ENCODE measurements at regions not wholly inside any gene's neighbourhood (a gene's known extent, or its start where the extent isn't known, plus 50 kb on each side); places are given as distances from the start of the nearest gene placed in this dataset.

- Histone ChIP-seq H3K9me2 (ENCODE audit: low read depth, low read length) (no peaks in the 10 kb centered on the region), H3K27me3 (ENCODE audit: insufficient read depth, low read length) (peaks cover 5% of the 10 kb centered on the region; the same call in 1 of the 2 replicates)
- TF ChIP-seq EZH2 (IDR thresholded peaks at IDR 0.05; ENCODE audit: borderline replicate concordance, low read length) (no peak), CTCF (IDR thresholded peaks at IDR 0.05; ENCODE audit: low read length) (no peak)
Measured at GRCh38 chr1:228546541-228547463, 59.6 kb downstream of the RNF187 start.

GRCh38 chr1:228547464-228547792 is 60.2 kb downstream of the RNF187 start:
- Histone ChIP-seq H3K4me3 (ENCODE audit: low read depth, low read length, poor library complexity, severe bottlenecking) (no peak overlapping the region), H3K36me3 (ENCODE audit: insufficient read depth, low read length) (no peaks in the 10 kb centered on the region), H4K20me1 (ENCODE audit: insufficient read depth, low read length) (no peaks in the 10 kb centered on the region), H3K9me3 (ENCODE audit: low read length) (no peaks in the 10 kb centered on the region), H2AFZ (ENCODE audit: low read length) (no peak overlapping the region), H3F3A (ENCODE audit: insufficient read depth, low read length) (no peaks in the 10 kb centered on the region), H3K9ac (ENCODE audit: low read length) (no peak overlapping the region), H3K4me2 (ENCODE audit: low read length) (no peak overlapping the region), H3K79me2 (ENCODE audit: insufficient read depth, low read length) (no peaks in the 10 kb centered on the region), H3K4me1 (ENCODE audit: insufficient read depth, low read length, severe bottlenecking) (no peaks in the 10 kb centered on the region), H3K27me3 (ENCODE audit: insufficient read depth, low read length) (peaks cover 5% of the 10 kb centered on the region; the same call in 1 of the 2 replicates), H3K9me2 (ENCODE audit: low read depth, low read length) (no peaks in the 10 kb centered on the region), H3K27ac (ENCODE audit: low read depth, low read length, poor library complexity, severe bottlenecking) (no peak overlapping the region)
- TF ChIP-seq EZH2 (IDR thresholded peaks at IDR 0.05; ENCODE audit: borderline replicate concordance, low read length) = no peak
- TF ChIP-seq CTCF (IDR thresholded peaks at IDR 0.05; ENCODE audit: low read length) = no peak

More at GRCh38 chr1:228546541-228547463, 59.6 kb downstream of the RNF187 start:
- Histone ChIP-seq H3K9me3 (ENCODE audit: low read length) (no peaks in the 10 kb centered on the region), H2AFZ (ENCODE audit: low read length) (no peak overlapping the region), H3K4me2 (ENCODE audit: low read length) (no peak overlapping the region), H3K4me1 (ENCODE audit: insufficient read depth, low read length, severe bottlenecking) (no peaks in the 10 kb centered on the region), H3K9ac (ENCODE audit: low read length) (no peak overlapping the region), H3K27ac (ENCODE audit: low read depth, low read length, poor library complexity, severe bottlenecking) (no peak overlapping the region), H4K20me1 (ENCODE audit: insufficient read depth, low read length) (no peaks in the 10 kb centered on the region), H3K4me3 (ENCODE audit: low read depth, low read length, poor library complexity, severe bottlenecking) (no peak overlapping the region), H3F3A (ENCODE audit: insufficient read depth, low read length) (no peaks in the 10 kb centered on the region), H3K79me2 (ENCODE audit: insufficient read depth, low read length) (no peaks in the 10 kb centered on the region), H3K36me3 (ENCODE audit: insufficient read depth, low read length) (no peaks in the 10 kb centered on the region)

DNA sequence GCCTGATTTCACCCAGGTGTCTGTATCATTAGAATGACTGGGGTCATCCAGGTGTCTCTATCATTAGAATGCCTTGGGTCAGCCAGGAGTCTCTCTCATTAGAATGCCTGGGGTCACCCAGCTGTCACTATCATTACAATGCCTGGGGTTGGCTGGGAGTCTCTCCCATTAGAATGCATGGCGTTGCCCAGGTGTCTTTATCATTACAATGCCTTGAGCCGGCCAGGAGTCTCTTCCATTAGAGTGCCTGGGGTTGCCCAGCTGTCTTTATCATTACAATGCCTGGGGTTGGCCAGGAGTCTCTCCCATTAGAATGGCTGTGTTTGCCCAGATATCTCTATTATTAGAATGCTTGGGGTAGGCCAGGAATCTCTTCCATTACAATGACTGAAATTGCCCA is 61.6 kb downstream of the RNF187 start:
- Histone ChIP-seq H3K79me2 (ENCODE audit: insufficient read depth, low read length) (no peaks in the 10 kb centered on the region), H2AFZ (ENCODE audit: low read length) (no peak overlapping the region), H3K4me2 (ENCODE audit: low read length) (no peak overlapping the region), H3K9ac (ENCODE audit: low read length) (no peak overlapping the region), H3K27ac (ENCODE audit: low read depth, low read length, poor library complexity, severe bottlenecking) (no peak overlapping the region), H3K4me1 (ENCODE audit: insufficient read depth, low read length, severe bottlenecking) (no peaks in the 10 kb centered on the region), H3F3A (ENCODE audit: insufficient read depth, low read length) (no peaks in the 10 kb centered on the region), H3K9me3 (ENCODE audit: low read length) (no peaks in the 10 kb centered on the region), H3K4me3 (ENCODE audit: low read depth, low read length, poor library complexity, severe bottlenecking) (no peak overlapping the region), H3K27me3 (ENCODE audit: insufficient read depth, low read length) (peaks cover 5% of the 10 kb centered on the region; the same call in 1 of the 2 replicates), H3K36me3 (ENCODE audit: insufficient read depth, low read length) (no peaks in the 10 kb centered on the region), H4K20me1 (ENCODE audit: insufficient read depth, low read length) (no peaks in the 10 kb centered on the region), H3K9me2 (ENCODE audit: low read depth, low read length) (no peaks in the 10 kb centered on the region)
- no peak for TF ChIP-seq EZH2 (IDR thresholded peaks at IDR 0.05; ENCODE audit: borderline replicate concordance, low read length)
- no peak for TF ChIP-seq CTCF (IDR thresholded peaks at IDR 0.05; ENCODE audit: low read length)
